Thoracic aorta (tissue), 2 donors: ENCODE measurements at regions not wholly inside any gene's neighbourhood (a gene's known extent, or its start where the extent isn't known, plus 50 kb on each side); places are given as distances from the start of the nearest gene placed in this dataset.

Experiments
- ATAC-seq: fragments of 150-250 bp; one replicate; pipeline ENCODE4 v1.8.0; 2017; ENCODE audit warnings: low read depth; ENCODE audit not compliant: insufficient number of reproducible peaks, low FRiP score
- DNase-seq: peaks from one replicate; pipeline ENCODE4 v3.0.0-alpha.2; 2020; ENCODE audit warnings: low spot score
- H3K27ac ChIP-seq, 2 donors: fragments of 200-600 bp; sonication (generic); 1 replicate in 1 of 2; 2 replicates in 1 of 2; pipeline ENCODE4 v1.5.1; 2016; ENCODE audit warnings: mild to moderate bottlenecking in 2 of 2, moderate library complexity in 2 of 2
- H3K27me3 ChIP-seq: fragments of 200-600 bp; sonication (generic); replicated peaks from 2 replicates; pipeline ENCODE4 v1.6.0; 2016; ENCODE audit warnings: mild to moderate bottlenecking; ENCODE audit not compliant: insufficient read depth
- H3K36me3 ChIP-seq: fragments of 200-600 bp; sonication (generic); one replicate; pipeline ENCODE4 v1.5.1; 2016
- H3K4me1 ChIP-seq, 2 donors: fragments of 200-600 bp; sonication (generic); 1 replicate in 1 of 2; 2 replicates in 1 of 2; pipeline versions ENCODE4 v1.5.1 to v1.6.0; 2016; ENCODE audit warnings: low read depth in 2 of 2, mild to moderate bottlenecking in 1 of 2; ENCODE audit not compliant: control insufficient read depth in 1 of 2
- H3K4me3 ChIP-seq: fragments of 200-600 bp; sonication (generic); 2 replicates; pipeline ENCODE4 v1.5.1; 2016; ENCODE audit warnings: mild to moderate bottlenecking
- H3K9me3 ChIP-seq: fragments of 200-600 bp; sonication (generic); 2 replicates; pipeline ENCODE4 v1.5.1; 2016
- CTCF ChIP-seq: fragments of 200-600 bp; sonication (generic); IDR thresholded peaks from one replicate; pipeline ENCODE4 v1.5.1; 2019; ENCODE audit warnings: antibody characterized with exemption

DNA sequence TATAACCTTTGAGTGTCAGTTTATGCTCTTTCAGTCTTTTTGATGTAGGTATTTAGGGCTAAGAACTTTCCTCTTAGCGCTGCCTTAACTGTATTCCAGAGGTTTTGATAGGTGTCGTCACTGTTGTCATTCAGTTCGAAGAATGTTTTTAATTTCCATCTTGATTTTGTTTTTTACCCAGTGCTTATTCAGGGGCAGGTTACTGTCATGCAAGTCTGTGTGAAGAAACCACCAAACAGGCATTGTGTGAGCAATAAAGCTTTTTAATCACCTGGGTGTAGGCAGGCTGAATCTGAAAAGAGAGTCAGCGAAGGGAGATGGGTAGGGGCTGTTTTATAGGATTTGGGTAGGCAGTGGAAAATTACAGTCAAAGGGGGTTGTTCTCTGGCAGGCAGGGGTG is 142.0 kb upstream of the USP9Y start:
- DNase-seq = no peak
- no peaks in the 10 kb centered on the region for H3K4me1 ChIP-seq
- no peaks in the 10 kb centered on the region for H3K9me3 ChIP-seq
- H3K27me3 ChIP-seq = no peaks in the 10 kb centered on the region
- no peaks in the 10 kb centered on the region for H3K36me3 ChIP-seq
- TF ChIP-seq CTCF = no peak
- no peak for ATAC-seq
- no peak overlapping the region for H3K27ac ChIP-seq
- H3K4me3 ChIP-seq = no peak overlapping the region

DNA sequence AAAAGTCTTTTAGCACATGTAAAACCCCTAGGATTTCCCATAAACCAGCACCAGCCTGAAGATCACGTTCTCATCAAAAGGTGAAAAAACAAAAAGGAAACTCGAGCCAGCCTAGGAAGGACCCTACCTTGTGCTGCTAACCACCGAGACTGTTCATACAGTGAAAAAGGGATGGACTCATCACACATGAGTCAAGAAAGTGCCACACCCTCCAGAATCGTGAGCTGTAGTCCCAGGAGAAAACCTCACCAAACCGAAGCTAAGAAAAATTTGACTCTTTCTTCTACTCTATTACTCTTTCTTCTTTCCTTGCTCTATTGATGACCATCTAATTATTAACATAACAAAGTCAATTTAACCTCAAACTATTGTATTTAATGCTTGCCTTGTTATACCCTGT is 124.8 kb upstream of the USP9Y start:
- no peak for TF ChIP-seq CTCF
- Histone ChIP-seq H3K27me3 (no peaks in the 10 kb centered on the region), H3K36me3 (no peaks in the 10 kb centered on the region)

GRCh38 chrY:12593532-12594216 is 107.4 kb upstream of the USP9Y start:
- ATAC-seq (no peak), DNase-seq (no peak)
- Histone ChIP-seq H3K27ac (no peak overlapping the region), H3K4me3 (no peak overlapping the region), H3K4me1 (no peaks in the 10 kb centered on the region), H3K36me3 (no peaks in the 10 kb centered on the region), H3K9me3 (no peaks in the 10 kb centered on the region), H3K27me3 (no peaks in the 10 kb centered on the region)
- TF ChIP-seq CTCF = no peak

More for the DNA sequence above, 124.8 kb upstream of the USP9Y start:
- Histone ChIP-seq H3K4me1 (no peaks in the 10 kb centered on the region), H3K9me3 (no peaks in the 10 kb centered on the region), H3K4me3 (no peak overlapping the region), H3K27ac (no peak overlapping the region)
- DNase-seq = no peak
- ATAC-seq = no peak

DNA sequence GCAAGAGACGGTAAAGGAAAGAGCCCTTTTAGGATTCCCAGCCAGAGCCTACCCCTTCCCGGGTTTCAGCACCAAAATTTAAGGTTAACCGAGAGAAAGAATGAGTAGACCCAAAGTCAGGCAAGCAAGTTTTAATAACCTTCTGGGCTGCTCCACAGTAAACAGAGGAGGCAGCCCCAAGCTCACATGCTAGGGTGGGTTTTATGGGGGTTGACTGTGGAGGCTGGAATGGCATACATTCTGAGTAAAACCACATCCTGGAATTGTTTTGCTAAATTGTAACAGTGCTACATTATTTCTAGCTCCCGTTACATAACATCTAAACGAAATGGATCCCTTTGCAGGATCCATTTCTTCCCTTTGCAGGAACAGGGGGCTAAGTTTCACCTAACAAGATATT is 102.2 kb upstream of the USP9Y start:
- Histone ChIP-seq H3K9me3 (no peaks in the 10 kb centered on the region), H3K4me3 (no peak overlapping the region), H3K27ac (no peak overlapping the region), H3K4me1 (no peaks in the 10 kb centered on the region), H3K27me3 (no peaks in the 10 kb centered on the region), H3K36me3 (no peaks in the 10 kb centered on the region)
- ATAC-seq (no peak), DNase-seq (no peak)
- no peak for TF ChIP-seq CTCF

DNA sequence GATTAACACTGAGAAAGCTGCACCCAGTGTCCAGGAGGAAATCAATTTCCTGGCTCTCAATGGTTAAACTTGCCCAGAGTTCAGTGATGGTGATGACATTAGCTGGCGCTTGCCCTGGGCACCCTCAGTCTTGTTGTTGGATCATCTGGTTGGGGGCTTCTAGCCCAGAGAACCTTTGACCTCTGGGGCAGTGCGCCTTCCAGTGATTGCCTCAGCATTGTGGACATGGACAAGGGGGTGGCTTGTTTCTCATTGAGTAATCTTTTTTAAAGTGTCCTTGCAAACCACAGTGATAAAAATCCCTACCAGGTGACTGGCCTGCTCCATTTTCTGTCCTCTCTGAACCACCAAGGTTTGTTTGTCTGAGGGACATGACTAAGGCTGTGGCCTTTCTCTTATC is 95.6 kb upstream of the USP9Y start:
- Histone ChIP-seq H3K9me3 (no peaks in the 10 kb centered on the region), H3K27me3 (no peaks in the 10 kb centered on the region), H3K4me3 (no peak overlapping the region), H3K4me1 (no peaks in the 10 kb centered on the region), H3K27ac (no peak overlapping the region), H3K36me3 (no peaks in the 10 kb centered on the region)
- ATAC-seq (no peak), DNase-seq (no peak)
- TF ChIP-seq CTCF = no peak
